NT2/D1 (cell line): ENCODE measurements at regions not wholly inside any gene's neighbourhood (a gene's known extent, or its start where the extent isn't known, plus 50 kb on each side); places are given as distances from the start of the nearest gene placed in this dataset.

Experiments used
- SUZ12 ChIP-seq: IDR thresholded peaks from 2 replicates; pipeline ENCODE4 v1.6.1; 2011; ENCODE audit not compliant: insufficient read length, insufficient read depth; ENCODE audit errors: extremely low read depth
- YY1 ChIP-seq: IDR thresholded peaks from 2 replicates; pipeline ENCODE4 v1.6.1; 2011; ENCODE audit not compliant: insufficient read length, insufficient read depth
- ZNF274 ChIP-seq: IDR thresholded peaks from 2 replicates; pipeline ENCODE4 v1.6.1; 2011; ENCODE audit warnings: mild to moderate bottlenecking, low read depth, low read length

DNA sequence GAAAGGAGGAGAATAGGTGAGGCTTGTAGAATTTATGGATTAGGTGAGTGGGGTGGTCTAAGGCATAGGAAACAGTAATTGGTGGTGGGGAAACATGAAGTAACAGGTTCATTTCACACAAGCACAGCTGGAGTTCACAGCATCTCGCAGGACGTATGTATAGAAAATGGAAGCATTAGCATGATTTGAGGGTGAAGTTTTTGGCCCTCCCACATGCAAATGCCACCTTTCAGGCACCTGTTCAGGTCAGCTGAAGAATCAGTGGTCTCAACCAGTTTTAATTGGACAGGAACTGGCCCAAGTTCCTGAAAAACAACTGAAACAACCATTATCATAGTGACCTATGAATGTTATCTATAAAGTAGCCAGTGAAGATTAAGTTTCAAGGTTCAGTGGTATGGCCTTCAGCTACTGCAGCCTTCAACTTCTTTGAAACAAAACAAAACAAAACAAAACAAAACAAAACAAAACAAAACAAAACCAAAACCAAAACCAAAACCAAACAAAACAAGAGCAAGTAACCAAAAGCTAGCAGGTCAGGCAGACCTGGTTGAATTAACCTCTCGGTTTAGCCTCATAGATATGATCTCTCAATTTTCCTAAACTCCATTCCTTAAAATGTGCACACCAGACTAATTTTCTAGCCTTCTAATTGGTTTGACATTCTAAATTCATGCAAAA is 102.1 kb upstream of the SPHKAP start:
- TF ChIP-seq SUZ12: no peak
- TF ChIP-seq YY1: no peak
- TF ChIP-seq ZNF274: no peak
